GM23248 (cell line): ENCODE measurements at regions not wholly inside any gene's neighbourhood (a gene's known extent, or its start where the extent isn't known, plus 50 kb on each side); places are given as distances from the start of the nearest gene placed in this dataset.

Experiments used
- DNase-seq: peaks from one replicate; pipeline ENCODE4 v3.0.0-alpha.2; 2015
- H2AFZ ChIP-seq: fragments of 200-600 bp; sonication (generic); 2 replicates; pipeline ENCODE4 v1.6.1; 2016; ENCODE audit warnings: antibody characterized with exemption
- H3F3A ChIP-seq: fragments of 200-600 bp; sonication (generic); 2 replicates; pipeline ENCODE4 v1.6.1; 2016; ENCODE audit warnings: mild to moderate bottlenecking, antibody characterized with exemption, mixed run types; ENCODE audit not compliant: insufficient read depth
- H3K27ac ChIP-seq: fragments of 200-600 bp; sonication (generic); 2 replicates; pipeline ENCODE4 v1.5.1; 2016; ENCODE audit warnings: mild to moderate bottlenecking
- H3K27me3 ChIP-seq: fragments of 200-600 bp; sonication (generic); replicated peaks from 2 replicates; pipeline ENCODE4 v1.6.1; 2016; ENCODE audit warnings: mild to moderate bottlenecking; ENCODE audit not compliant: insufficient read depth
- H3K36me3 ChIP-seq: fragments of 200-600 bp; sonication (generic); 2 replicates; pipeline ENCODE4 v1.6.1; 2016; ENCODE audit warnings: low read depth, mild to moderate bottlenecking
- H3K4me1 ChIP-seq: fragments of 200-600 bp; sonication (generic); 2 replicates; pipeline ENCODE4 v1.6.1; 2016; ENCODE audit warnings: mild to moderate bottlenecking; ENCODE audit not compliant: insufficient read depth
- H3K4me2 ChIP-seq: fragments of 200-600 bp; sonication (generic); one replicate; pipeline ENCODE4 v1.6.1; 2016; ENCODE audit warnings: mild to moderate bottlenecking; ENCODE audit not compliant: unreplicated experiment
- H3K4me3 ChIP-seq: fragments of 200-600 bp; sonication (generic); 2 replicates; pipeline ENCODE4 v1.5.1; 2016; ENCODE audit warnings: mild to moderate bottlenecking
- H3K79me2 ChIP-seq: fragments of 200-600 bp; sonication (generic); 2 replicates; pipeline ENCODE4 v1.6.1; 2016; ENCODE audit warnings: mild to moderate bottlenecking; ENCODE audit not compliant: insufficient read depth
- H3K9ac ChIP-seq: fragments of 200-600 bp; sonication (generic); 2 replicates; pipeline ENCODE4 v1.6.1; 2016; ENCODE audit warnings: mild to moderate bottlenecking
- H3K9me2 ChIP-seq: fragments of 200-600 bp; sonication (generic); 2 replicates; pipeline ENCODE4 v1.6.1; 2016; ENCODE audit warnings: mixed run types, mild to moderate bottlenecking, moderate library complexity; ENCODE audit not compliant: insufficient read depth
- H3K9me3 ChIP-seq: fragments of 200-600 bp; sonication (generic); one replicate; pipeline ENCODE4 v1.6.1; 2017; ENCODE audit warnings: low read depth
- H4K20me1 ChIP-seq: fragments of 200-600 bp; sonication (generic); 2 replicates; pipeline ENCODE4 v1.6.0; 2016; ENCODE audit not compliant: insufficient read depth
- EZH2 ChIP-seq: fragments of 200-600 bp; sonication (generic); IDR thresholded peaks from 2 replicates; pipeline ENCODE4 v1.6.1; 2018; ENCODE audit warnings: antibody characterized with exemption, mild to moderate bottlenecking; ENCODE audit not compliant: insufficient read depth, poor library complexity, severe bottlenecking
- EZH2phosphoT487 ChIP-seq: fragments of 200-600 bp; sonication (generic); IDR thresholded peaks from 2 replicates; pipeline ENCODE4 v1.6.1; 2018; ENCODE audit warnings: antibody characterized with exemption, moderate library complexity, mild to moderate bottlenecking, low read depth; ENCODE audit not compliant: insufficient read depth
- WGBS, 2 experiments: methylation state at CpG; one replicate each; pipeline ENCODE4 v1.1.6; 2015 to 2017; ENCODE audit warnings: low lambda C conversion rate in 2 of 2, low coverage in 1 of 2; ENCODE audit errors: missing lambda C conversion rate in 2 of 2; 5-methylcytosine and 5-hydroxymethylcytosine counted together
- in situ Hi-C: fragments of 300-500 bp; cut with MboI; formaldehyde crosslinking; loops from 2 replicates; pipeline ENCODE4 v1.15.0; 2020

- Histone ChIP-seq H3K4me3 (no peak overlapping the region), H2AFZ (no peak overlapping the region), H3K79me2 (no peaks in the 10 kb centered on the region), H3K4me1 (no peaks in the 10 kb centered on the region), H3K27ac (no peak overlapping the region), H3K36me3 (no peaks in the 10 kb centered on the region), H3K9ac (no peak overlapping the region), H3K27me3 (no peaks in the 10 kb centered on the region), H3K9me3 (no peaks in the 10 kb centered on the region), H3K4me2 (no peak overlapping the region), H3K9me2 (no peaks in the 10 kb centered on the region), H3F3A (no peaks in the 10 kb centered on the region), H4K20me1 (no peaks in the 10 kb centered on the region)
- in situ Hi-C loops: no loop called here
- DNase-seq: no peak
- no peak for TF ChIP-seq EZH2
- TF ChIP-seq EZH2phosphoT487: no peak
- WGBS, 2 experiments: 10 to 12% methylated on average over 5 of the region's 5 CpGs
Observed at GRCh38 chr1:4025752-4026151, 125.7 kb upstream of the C1orf174 start.

- no peaks in the 10 kb centered on the region for H3F3A ChIP-seq
- no peak for TF ChIP-seq EZH2
- no peak for TF ChIP-seq EZH2phosphoT487
- H3K27ac ChIP-seq: no peak overlapping the region
- H3K79me2 ChIP-seq: no peaks in the 10 kb centered on the region
- H3K4me3 ChIP-seq: no peak overlapping the region
- H2AFZ ChIP-seq: no peak overlapping the region
- in situ Hi-C loops: no loop called here
- H3K36me3 ChIP-seq: no peaks in the 10 kb centered on the region
- H3K9ac ChIP-seq: no peak overlapping the region
- no peak for DNase-seq
- H3K27me3 ChIP-seq: no peaks in the 10 kb centered on the region
- no peaks in the 10 kb centered on the region for H3K4me1 ChIP-seq
- H3K9me2 ChIP-seq: no peaks in the 10 kb centered on the region
- no peaks in the 10 kb centered on the region for H3K9me3 ChIP-seq
- H4K20me1 ChIP-seq: no peaks in the 10 kb centered on the region
- 33 to 40% methylated on average over 11 of the region's 11 CpGs for WGBS, 2 experiments
- no peak overlapping the region for H3K4me2 ChIP-seq
Observed at GRCh38 chr1:4027008-4027407, 126.9 kb upstream of the C1orf174 start.

GRCh38 chr1:4027492-4028138, 127.5 kb upstream of the C1orf174 start:
- no peak overlapping the region for H3K27ac ChIP-seq
- no peaks in the 10 kb centered on the region for H4K20me1 ChIP-seq
- no peak overlapping the region for H3K9ac ChIP-seq
- in situ Hi-C loops: no loop called here
- H3K27me3 ChIP-seq: no peaks in the 10 kb centered on the region
- H3K9me3 ChIP-seq: no peaks in the 10 kb centered on the region
- no peaks in the 10 kb centered on the region for H3F3A ChIP-seq
- H3K9me2 ChIP-seq: no peaks in the 10 kb centered on the region
- no peak overlapping the region for H2AFZ ChIP-seq
- no peaks in the 10 kb centered on the region for H3K4me1 ChIP-seq
- no peak for DNase-seq
- TF ChIP-seq EZH2 (no peak), EZH2phosphoT487 (no peak)
- 9 to 22% methylated on average over 11 to 16 of the region's 16 CpGs for WGBS, 2 experiments
- no peak overlapping the region for H3K4me2 ChIP-seq
- H3K36me3 ChIP-seq: no peaks in the 10 kb centered on the region
- no peaks in the 10 kb centered on the region for H3K79me2 ChIP-seq
- no peak overlapping the region for H3K4me3 ChIP-seq

- Histone ChIP-seq H3K4me3 (no peak overlapping the region), H3K4me2 (no peak overlapping the region), H3K9me3 (no peaks in the 10 kb centered on the region), H3K27ac (no peak overlapping the region), H3K4me1 (no peaks in the 10 kb centered on the region), H3K27me3 (no peaks in the 10 kb centered on the region), H3F3A (no peaks in the 10 kb centered on the region), H2AFZ (no peak overlapping the region), H4K20me1 (no peaks in the 10 kb centered on the region), H3K79me2 (no peaks in the 10 kb centered on the region), H3K9me2 (no peaks in the 10 kb centered on the region), H3K36me3 (no peaks in the 10 kb centered on the region), H3K9ac (no peak overlapping the region)
- in situ Hi-C loops: no loop called here
- DNase-seq: no peak
- TF ChIP-seq EZH2 (no peak), EZH2phosphoT487 (no peak)
- WGBS, 2 experiments: 44 to 45% methylated on average over 6 of the region's 6 CpGs
Observed at GRCh38 chr1:4028139-4028501, 128.0 kb upstream of the C1orf174 start.

- in situ Hi-C loops: no loop called here
- no peaks in the 10 kb centered on the region for H3K9me3 ChIP-seq
- no peak for DNase-seq
Observed at GRCh38 chr1:4029376-4029775, 129.3 kb upstream of the C1orf174 start.

More at GRCh38 chr1:4029376-4029775, 129.3 kb upstream of the C1orf174 start:
- H3F3A ChIP-seq: no peaks in the 10 kb centered on the region
- no peaks in the 10 kb centered on the region for H3K79me2 ChIP-seq
- H2AFZ ChIP-seq: no peak overlapping the region
- H3K4me1 ChIP-seq: no peaks in the 10 kb centered on the region
- no peak overlapping the region for H3K4me3 ChIP-seq
- H3K9ac ChIP-seq: no peak overlapping the region
- no peak overlapping the region for H3K27ac ChIP-seq
- H3K27me3 ChIP-seq: no peaks in the 10 kb centered on the region
- no peaks in the 10 kb centered on the region for H3K9me2 ChIP-seq
- H3K36me3 ChIP-seq: no peaks in the 10 kb centered on the region
- H4K20me1 ChIP-seq: no peaks in the 10 kb centered on the region
- TF ChIP-seq EZH2 (no peak), EZH2phosphoT487 (no peak)
- H3K4me2 ChIP-seq: no peak overlapping the region
